Activated CD8-positive, alpha-beta memory T cell treated with anti-CD3 and anti-CD28 coated beads, Interleukin-2, amount 50 U/mL, for 48 hours (primary cell): ENCODE measurements at regions not wholly inside any gene's neighbourhood (a gene's known extent, or its start where the extent isn't known, plus 50 kb on each side); places are given as distances from the start of the nearest gene placed in this dataset.
"Not testable (repeated sequence)": the region's sequence is repeated elsewhere in the genome, so short reads cannot be mapped to it uniquely, and the experiment has no call there.

Source experiments
- DNase-seq: peaks from one replicate; pipeline ENCODE4 v3.0.0-alpha.2; 2020

DNA sequence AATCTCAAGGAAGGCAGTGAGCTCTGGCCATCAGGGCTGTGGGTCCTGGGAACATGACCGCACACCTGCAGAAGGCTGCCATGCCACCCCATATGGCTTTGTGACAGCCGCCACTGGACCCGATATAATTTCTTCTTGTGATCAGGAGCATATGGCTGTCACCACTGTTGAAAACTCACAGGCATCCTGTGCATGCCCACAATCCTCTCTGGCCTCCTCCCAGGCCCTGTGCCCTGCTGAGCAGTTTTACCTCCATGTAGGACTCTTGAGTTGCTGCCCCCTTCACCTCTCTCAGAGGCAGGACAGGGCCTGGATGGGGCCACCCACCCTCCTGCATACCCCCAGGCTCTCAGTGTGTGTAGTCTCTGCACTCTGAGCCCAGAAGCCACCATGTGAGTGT, 391.9 kb upstream of the AKR1E2 start:
- DNase-seq: no peak

DNA sequence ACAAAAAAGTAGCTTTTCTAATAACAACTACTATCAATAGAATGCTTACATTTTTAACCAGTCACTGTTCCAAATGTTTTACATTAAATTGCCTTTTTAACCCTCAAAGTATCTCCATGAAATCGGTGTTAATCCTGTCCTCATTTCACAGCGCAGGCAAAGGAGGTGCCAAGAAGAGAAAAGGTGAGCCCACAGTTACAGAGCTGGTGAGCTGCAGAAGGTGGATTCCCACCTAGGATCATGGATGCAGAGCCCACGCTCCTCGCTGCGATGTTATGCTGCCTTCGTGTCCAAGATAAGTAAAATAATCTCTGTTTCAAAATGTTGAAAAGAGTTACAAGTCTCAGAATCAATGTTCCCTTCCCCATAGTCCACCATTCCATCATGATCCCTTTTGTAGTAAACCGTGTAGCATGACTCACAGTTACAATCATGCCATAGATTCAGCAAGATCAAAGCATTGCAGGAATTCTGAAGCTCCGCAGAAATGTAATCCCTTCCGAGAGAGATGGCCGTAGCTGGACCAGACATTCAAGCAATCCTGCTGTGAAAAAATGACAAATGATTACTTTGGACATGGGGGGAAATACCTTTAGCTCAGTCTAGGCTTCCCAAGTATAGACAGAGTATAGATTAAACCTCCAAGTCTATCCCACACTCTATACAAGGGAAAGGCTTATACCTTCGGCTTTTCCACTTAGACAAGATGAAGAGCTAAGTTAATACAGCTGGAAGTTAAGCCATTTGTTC, 394.7 kb upstream of the AKR1E2 start:
- DNase-seq: no peak

DNA sequence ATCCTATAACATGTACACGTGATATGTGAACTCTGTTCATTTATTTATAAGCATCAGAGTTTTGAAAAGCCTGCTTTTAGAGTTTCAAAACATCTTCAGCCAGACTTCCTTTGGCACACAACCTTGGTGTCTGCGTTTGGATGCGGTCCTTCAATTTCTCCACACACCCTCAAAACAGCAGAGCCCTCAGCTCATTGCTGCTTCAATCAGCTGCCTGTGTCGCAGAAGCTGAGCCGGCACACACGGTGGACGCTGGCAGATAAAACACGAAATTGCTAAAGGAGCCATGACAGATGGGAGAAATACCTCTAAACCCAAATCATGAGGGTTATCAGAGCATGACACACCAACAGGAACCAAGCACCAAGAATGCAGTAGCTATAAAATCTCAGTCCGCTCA, 396.4 kb upstream of the AKR1E2 start:
- DNase-seq: no peak

DNA sequence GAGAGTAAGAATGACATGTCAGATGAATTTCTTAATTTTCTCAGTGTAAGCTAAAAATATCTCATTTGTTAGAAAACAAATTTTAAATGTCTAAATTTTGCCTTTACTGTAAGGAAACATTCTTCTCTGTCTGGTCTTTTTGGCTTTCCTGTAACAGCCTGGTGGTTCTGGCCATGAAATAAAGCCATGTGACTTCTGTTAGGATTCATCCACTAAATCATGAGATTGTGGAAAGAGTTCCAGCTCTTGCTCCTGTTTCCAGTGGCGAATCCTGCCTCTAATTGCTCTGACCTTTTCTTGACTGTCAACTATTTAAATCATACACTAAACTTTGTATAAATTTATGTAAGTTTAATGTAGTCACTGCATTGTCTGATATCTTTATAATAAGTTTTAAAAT, 398.5 kb upstream of the AKR1E2 start:
- DNase-seq: no peak

DNA sequence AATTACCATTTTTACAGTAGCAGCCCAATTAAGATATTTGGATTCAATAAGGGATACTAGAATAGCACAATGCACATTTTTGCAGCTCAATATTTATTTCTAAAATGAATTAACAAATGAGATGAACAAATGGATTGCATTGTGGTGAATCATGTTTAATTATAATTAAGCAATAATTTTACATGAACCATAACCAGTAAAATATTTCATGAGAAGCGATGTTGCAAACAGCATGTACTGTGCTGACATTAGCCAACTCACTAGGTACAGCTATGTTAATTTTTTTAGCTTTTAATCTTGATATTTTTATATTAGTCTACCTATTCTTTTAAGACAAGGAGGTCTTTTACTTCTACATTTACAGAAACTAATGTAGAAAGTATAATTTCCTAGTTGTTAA, 399.1 kb upstream of the AKR1E2 start:
- DNase-seq: no peak

DNA sequence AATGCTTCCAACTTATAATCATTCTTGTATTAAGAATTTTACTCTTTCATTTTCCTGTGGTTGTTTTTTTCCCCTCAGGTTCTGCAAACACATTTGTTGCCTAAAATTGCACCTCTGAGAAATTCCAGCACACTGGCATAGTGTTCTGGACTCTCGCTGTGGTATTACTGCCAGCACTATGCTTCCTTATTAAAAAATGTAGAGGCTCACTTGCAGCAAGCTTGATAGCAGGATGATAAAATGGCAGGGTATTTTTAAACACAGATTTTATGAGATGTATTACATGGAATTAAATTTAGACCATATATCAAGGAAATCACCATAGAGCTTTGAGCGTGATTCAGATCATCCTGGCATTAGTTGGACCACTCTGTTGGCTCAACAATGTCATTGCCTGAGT, 416.7 kb upstream of the AKR1E2 start:
- no peak for DNase-seq

DNA sequence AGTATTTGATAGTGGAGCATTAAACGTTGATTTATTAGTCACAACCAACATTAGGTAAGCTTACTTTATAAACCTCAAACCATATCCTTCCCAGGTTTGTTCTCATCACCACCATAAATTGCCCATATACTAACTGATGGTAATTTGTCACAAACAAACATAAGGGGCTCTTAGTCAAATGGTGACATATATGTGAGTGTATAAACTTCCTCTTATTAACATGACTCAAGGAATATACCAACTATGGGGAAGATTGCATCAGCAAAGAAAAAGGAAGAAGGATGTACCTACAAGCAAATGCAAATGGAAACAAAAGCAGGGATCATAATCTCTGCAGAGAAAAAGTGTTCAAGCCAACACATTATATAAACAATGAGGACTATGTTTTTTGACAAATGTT, 418.2 kb upstream of the AKR1E2 start:
- DNase-seq: no peak

DNA sequence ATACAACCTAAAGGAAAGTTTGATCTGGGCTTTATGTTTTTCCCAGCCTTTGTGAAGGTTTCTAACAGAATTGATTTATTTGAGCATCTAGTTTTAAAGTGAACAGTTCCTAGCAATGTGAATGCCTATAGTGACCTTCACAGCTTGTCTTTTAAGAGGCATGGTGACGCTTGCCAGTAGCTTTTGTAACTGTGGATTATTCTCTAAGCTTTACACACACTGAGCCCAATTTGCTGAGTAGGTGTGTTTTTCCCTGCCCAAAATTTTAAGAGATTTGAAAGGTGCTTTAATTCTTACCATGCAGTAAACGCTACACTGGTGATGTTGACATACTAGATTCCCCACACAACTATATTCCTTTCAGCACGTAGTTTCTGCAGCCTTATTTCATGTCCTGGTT, 420.2 kb upstream of the AKR1E2 start:
- DNase-seq: no peak

DNA sequence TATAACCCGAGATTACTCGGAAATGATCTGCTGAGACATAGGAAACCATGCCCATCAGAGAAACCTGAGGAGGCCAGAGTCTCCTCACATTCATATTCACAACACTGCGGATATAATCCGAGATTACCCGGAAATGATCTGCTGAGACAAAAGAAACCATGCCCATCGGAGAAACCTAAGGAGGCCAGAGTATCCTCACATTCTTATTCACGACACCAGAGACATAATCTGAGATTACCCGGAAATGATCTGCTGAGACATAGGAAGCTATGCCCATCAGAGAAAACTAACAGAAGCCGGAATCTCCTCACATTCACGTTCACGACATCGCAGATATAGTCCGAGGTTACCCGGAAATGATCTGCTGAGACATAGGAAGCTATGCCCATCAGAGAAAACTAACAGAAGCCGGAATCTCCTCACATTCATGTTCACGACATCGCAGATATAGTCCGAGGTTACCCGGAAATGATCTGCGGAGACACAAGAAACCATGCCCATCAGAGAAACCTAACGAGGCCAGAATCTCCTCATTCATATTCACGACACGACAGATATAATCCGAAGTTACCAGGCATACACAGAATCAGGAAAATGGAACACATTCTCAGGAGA, 422.3 kb upstream of the AKR1E2 start:
- DNase-seq: no peak

DNA sequence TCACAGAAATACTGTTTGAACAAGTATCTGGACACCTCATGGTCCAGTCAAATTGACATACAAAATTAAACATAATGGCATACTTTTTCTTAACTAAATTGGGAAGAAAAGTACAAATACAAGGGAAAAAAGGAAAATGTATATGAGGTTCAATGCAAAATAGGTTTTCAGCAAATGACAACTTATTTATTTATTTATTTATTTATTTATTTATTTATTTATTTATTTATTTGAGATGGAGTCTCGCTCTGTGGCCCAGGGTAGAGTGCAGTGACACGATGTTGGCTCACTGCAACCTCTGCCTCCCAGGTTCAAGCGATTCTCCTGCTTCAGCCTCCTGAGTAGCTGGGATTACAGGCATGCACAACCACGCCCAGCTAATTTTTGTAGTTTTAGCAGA, 424.9 kb upstream of the AKR1E2 start:
- not testable (repeated sequence) for DNase-seq

DNA sequence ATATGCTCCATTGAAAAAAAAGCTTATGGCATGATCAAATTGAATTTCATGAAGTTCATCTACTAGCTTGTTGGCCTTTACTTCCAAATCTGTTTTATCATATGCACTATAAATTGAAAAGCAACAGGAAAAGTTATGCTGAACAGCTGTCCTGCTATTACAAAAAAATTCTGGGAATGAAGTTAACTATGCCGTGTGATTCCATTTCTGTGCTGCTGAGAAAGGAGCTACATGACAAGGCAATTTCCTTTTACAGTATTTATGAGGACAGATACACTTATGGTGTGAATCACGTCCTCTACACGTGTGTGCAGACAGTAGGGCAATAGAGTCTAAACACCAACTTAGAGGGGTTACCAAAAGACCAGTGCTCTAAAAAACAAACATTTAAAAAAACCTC, 426.5 kb upstream of the AKR1E2 start:
- DNase-seq: no peak

DNA sequence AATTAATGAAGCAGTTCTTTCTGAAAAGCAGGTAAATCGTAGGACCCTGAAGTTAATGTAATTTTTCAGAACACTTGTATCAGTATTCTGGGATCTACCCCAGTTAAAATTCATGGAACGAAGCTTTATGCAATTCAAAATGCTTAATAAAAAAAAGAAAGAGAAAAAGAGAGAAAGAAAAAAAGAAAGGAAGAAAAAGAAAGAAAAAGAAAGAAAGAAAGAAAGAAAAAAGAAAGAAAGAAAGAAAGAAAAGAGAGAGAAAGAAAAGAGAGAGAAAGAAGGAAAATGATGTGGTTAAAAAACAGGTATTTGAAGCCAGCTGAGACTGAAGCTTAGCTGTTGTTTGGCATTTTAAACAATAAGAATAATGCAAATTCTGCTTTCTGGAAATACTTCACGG, 427.4 kb upstream of the AKR1E2 start:
- DNase-seq: no peak

DNA sequence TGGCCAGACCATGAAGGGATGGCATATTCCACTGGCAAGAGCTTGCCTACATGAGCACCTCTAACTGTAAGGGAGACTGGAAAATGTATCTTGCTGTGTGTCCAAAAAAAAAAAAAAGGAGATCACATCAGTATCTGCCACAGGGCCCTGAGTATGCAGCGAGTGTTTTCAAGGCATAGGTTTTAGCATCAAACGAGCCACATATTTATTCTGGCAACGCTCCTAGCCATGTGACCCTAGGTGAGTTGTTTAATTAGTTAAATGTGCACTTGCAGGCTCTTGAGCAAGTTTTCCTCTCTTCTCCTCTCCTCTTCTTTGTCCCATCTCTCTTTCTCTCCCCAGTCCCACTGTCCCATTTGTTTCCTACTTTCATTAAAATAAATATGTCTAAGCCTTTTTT, 428.7 kb upstream of the AKR1E2 start:
- no peak for DNase-seq

DNA sequence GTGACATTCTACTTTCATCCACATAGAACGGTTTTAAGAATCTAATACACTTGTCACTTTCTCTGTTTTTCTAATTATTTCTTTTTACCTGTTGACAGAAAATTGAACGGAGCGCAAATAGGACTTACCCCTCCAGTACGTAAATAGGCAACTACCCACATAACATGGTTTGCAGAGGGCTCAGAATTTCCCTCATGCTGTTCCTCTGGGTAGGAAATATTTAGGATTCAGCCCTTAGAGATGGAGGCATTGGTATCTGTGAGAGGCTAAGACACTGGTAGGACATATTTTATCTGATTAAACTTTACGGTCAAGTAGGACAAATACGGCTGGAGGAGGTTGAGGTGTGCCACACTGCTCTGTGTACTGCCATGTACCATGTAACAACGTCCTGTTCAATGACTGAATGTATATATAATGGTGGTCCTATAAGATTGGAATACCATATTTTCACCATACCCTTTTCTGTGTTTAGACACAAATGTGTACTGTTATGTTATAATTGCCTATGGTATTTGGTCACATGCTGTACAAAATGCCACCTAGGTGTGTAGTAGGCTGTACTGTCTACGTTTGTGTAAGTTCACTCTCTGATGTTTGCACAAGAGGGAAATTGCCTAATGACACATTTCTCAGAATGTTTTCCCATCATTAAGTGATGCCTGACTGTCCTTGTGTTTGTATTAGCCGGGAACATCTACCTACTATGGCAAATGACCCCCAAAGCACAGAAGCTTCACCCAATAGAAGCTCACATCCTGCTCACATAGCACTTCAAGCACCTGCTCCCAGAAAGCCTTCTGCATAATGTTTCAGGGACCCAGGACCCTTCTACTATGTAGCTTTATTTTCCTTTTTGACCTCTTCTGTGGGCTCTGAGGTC, 429.4 kb upstream of the AKR1E2 start:
- DNase-seq: no peak

DNA sequence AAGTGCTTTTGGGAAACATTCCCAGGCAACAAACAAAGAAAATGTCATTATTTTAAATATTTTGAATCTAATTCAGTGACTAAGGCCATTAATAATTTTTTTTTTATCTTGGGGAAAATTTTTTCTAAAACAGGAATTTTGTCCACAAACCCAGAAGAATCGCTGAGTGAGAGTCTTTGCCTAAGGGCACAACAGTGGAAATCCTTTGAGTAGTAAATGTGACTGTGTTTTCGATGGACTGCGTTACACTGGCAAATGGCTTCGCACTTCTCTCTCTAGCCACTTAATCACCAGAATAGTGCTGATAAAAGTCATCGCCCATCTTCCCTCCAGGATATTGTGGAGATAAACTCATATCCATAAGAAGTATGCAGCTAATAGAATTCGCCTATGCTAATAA, 430.3 kb upstream of the AKR1E2 start:
- DNase-seq: no peak

DNA sequence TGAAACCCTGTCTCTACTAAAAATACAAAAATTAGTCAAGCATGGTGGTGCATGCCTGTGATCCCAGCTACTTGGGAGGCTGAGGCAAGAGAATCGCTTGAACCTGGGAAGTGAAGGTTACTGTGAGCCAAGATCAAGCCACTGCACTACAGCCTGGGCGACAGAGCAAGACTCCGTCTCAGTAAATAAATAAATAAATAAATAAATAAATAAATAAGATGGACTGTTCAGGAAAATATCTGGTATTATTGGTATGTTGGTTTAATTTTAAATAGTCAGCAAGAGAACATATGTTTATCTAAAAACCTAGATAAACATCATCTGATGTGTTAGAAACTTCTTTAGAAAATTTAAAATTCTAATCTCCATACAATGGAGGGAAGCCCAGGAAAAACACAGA, 431.6 kb upstream of the AKR1E2 start:
- DNase-seq: not testable (repeated sequence)

DNA sequence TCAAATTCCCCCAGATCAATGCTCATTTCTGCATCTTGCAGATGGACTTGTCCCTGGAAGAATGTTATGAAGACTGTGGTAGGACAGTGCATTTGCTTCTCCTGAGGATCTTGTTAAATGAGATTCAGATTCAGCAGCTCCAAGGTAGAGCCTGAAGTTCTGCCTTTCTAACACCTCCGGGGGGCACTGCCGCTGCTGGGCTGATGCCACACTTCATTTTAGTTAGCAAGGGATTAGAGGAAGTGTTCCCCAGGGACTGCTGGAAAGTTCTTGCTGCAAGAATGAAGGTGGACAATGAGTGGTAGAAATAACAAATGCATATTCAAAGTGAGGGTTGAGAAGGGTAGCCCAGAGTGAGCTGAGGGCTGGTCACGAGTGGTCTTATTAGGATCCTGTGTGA, 434.3 kb upstream of the AKR1E2 start:
- DNase-seq: no peak

DNA sequence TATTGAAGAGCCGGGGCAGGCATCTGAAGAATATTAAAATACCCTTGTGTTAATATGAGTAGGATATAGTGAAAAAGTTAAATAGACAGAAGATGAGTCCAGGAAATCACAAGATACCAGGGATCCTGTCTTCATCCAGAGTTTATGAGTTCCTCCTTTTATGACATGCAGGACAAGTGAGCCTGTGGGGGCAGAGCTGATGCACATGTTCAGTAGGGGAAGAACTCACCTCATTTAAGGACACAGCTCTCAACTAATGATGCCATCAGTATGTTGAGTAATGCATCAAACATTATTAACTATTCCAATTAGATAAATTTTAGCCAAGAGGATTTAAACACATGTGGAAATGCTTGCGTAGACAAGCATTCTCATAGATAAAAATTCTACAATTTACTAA, 435.8 kb upstream of the AKR1E2 start:
- no peak for DNase-seq

DNA sequence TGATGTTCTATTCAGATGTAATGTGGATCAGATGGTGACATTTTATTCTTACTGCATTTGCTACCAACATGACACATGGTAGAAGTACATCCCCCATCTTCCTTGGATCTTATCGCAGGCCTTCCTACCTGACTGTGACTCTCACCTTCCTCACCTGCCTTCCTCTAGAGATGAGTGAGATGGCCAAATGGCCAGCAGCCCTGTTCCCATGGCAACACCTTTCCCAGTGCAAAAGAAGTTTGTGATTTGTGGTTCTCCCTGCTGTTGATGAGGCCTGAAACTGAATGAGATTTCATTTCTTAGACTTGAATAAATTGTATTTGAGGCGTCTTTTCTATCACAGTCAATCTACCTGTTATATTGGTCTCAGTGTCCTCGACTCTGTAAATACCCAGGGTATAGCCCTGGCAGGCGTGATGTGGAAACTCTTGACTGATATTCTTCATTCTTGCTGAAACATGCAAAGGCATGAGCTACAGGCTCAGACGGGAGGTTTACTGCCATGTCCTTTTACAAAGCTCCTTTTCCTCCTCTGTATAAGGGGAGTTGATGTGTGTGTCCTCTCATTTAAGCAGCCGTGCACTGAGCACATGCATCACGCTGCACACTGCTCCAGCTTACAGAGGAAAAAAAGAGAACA, 440.7 kb upstream of the AKR1E2 start:
- DNase-seq: no peak

DNA sequence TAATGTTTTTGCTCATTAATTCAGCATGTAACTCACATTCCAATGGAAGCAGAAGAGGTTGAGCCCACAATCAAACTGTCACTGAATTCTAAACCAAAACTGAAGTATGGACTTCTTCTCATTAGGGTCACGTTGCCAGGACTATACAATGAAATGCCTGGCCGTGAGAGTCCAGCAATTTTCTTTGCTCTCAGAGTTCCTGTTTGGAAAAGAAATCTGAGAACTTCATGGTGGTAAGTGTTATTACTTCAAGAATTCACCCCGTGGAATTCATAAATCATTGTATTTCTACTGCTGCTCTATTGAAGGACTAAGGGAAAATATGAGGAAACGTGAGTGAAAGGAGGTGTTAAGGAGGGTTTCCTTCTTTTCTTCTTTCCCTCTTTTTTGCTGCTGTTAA, 441.8 kb upstream of the AKR1E2 start:
- DNase-seq: no peak

DNA sequence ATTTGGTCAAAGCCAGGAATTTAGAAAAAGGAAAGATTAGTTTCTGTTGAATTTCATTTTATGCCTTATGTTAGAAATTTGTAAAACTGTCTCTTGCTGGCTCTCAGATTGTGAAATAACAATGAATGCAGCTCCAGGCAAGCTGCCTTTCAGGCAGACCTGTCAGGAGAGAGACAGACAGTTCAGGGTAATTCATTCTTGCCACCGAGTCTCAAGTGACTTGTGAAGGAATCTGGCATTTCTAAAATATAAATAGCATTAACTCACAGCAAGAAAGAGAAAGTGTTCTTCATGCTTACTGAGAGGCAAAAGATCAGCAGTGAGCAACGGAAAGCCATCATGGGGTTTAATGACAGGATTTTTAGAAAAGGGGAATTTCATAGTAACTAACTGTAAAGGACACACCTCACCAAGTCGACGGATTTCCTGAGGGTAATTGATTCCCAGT, 442.3 kb upstream of the AKR1E2 start:
- no peak for DNase-seq

DNA sequence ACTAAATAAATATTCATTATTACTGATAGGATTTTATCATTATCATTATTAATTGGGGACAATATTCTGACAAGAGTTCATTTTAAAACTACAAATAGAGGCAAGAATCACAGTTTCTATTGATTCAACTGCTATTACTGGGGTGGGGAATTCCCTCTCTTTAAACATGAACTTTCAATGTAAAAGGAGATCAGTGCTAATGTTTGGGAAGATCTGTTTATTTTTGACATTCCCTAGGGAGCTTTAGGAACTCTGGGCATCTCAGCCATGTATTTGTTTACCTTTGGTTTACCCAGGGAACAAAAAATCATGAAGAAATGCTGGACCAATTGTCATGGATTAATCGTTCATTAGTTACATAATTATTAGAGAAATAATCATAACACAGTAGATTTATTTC, 443.2 kb upstream of the AKR1E2 start:
- DNase-seq: no peak

DNA sequence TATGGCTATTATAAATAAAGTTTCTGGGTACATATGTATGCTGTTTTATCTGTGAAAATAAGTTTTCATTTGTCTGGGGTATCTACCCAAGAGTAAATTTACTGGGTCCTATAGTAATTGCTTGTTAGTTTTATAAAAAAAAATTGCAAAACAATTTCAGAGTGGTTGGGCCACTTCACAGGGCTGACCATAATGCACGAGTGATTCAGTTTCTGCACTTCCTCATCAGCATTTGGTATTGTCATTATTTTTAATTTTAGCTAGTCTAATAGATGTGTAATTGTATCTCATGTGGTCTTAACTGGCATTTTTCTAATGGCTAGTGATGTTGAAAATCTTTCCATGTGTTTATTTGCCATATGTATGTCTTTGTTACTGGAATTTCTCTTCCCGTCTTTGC, 452.4 kb upstream of the AKR1E2 start:
- DNase-seq: no peak

DNA sequence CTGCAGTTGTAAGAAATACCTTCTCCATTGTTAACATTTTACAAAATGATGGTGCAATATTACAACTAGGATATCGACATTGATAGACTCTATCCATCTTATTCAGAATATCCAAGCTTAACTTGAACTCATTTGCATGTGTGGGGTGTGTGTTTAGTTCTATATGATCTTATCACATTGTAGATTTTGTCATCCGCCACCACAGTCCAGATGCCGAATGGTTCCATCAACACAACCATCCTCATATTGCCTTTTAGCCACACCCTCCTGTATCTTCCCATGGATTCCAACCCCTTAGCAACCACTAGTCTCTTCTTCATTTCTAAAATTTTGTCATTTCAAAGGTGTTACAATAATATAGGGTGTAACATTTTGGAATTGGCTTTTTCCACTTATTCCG, 452.9 kb upstream of the AKR1E2 start:
- DNase-seq: no peak
